AG04450 (cell line): ENCODE measurements at regions not wholly inside any gene's neighbourhood (a gene's known extent, or its start where the extent isn't known, plus 50 kb on each side); places are given as distances from the start of the nearest gene placed in this dataset.

Experiments used
- CTCF ChIA-PET: fragments of 300-600, 350-600 bp; formaldehyde crosslinking; extraction: SDS; loops from one replicate; lab custom pipeline; 2022; ENCODE audit warnings: antibody characterized with exemption, inconsistent platforms; lab: Charles Lee
- POLR2A ChIA-PET: fragments of 350-600 bp; formaldehyde crosslinking; extraction: SDS; loops from one replicate; lab custom pipeline; 2021; ENCODE audit warnings: antibody characterized with exemption, inconsistent platforms; lab: Yijun Ruan, JAX
- DNase-seq: peaks from one replicate; pipeline ENCODE4 v3.0.0-alpha.2; 2011; ENCODE audit warnings: low read depth, low spot score
- H3K27ac ChIP-seq: one replicate; pipeline ENCODE4 v1.5.1; 2012; ENCODE audit warnings: low read depth, low read length, control low read depth
- H3K27me3 ChIP-seq: one replicate; pipeline ENCODE4 v1.6.0; 2012; ENCODE audit warnings: low read length; ENCODE audit not compliant: control insufficient read depth, insufficient read depth
- H3K4me3 ChIP-seq: 2 replicates; pipeline ENCODE4 v1.5.1; 2011; ENCODE audit warnings: mild to moderate bottlenecking, low read depth, low read length, control low read depth
- H3K9me3 ChIP-seq: 2 replicates; pipeline ENCODE4 v1.5.1; 2012; ENCODE audit warnings: low read length; ENCODE audit not compliant: control insufficient read depth, insufficient read depth
- TF ChIP-seq, protein P1 (sequence below): IDR thresholded peaks from 2 replicates; pipeline ENCODE4 v1.5.1; 2011; ENCODE audit warnings: low read depth, low read length, control low read depth, inconsistent platforms

DNA sequence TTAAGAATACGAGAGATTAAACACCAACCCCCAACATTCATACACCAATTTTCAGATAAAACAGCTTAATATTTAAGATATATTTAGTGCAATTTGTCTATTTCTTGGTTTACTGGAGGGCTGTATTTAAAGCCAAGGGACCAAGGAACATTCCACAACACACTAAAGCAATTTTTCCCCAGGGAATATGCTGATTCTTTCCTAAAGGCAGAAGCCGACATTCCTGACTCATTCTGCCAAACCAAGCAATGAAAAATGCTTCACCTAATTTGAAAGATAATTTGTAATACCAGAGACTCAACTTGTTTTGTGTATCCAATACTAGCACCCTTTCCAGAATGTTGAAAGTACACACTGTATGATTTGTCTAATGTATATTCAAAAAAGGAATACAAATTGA lies 1267.6 kb upstream of the PIK3C3 start:
- ChIA-PET CTCF (no interaction called here), POLR2A (no interaction called here)
- Histone ChIP-seq H3K27ac (no peak overlapping the region), H3K4me3 (no peak overlapping the region), H3K27me3 (no peaks in the 10 kb centered on the region), H3K9me3 (no peaks in the 10 kb centered on the region)
- TF ChIP-seq, protein P1, sequence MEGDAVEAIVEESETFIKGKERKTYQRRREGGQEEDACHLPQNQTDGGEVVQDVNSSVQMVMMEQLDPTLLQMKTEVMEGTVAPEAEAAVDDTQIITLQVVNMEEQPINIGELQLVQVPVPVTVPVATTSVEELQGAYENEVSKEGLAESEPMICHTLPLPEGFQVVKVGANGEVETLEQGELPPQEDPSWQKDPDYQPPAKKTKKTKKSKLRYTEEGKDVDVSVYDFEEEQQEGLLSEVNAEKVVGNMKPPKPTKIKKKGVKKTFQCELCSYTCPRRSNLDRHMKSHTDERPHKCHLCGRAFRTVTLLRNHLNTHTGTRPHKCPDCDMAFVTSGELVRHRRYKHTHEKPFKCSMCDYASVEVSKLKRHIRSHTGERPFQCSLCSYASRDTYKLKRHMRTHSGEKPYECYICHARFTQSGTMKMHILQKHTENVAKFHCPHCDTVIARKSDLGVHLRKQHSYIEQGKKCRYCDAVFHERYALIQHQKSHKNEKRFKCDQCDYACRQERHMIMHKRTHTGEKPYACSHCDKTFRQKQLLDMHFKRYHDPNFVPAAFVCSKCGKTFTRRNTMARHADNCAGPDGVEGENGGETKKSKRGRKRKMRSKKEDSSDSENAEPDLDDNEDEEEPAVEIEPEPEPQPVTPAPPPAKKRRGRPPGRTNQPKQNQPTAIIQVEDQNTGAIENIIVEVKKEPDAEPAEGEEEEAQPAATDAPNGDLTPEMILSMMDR, result no peak
- DNase-seq, result no peak

DNA sequence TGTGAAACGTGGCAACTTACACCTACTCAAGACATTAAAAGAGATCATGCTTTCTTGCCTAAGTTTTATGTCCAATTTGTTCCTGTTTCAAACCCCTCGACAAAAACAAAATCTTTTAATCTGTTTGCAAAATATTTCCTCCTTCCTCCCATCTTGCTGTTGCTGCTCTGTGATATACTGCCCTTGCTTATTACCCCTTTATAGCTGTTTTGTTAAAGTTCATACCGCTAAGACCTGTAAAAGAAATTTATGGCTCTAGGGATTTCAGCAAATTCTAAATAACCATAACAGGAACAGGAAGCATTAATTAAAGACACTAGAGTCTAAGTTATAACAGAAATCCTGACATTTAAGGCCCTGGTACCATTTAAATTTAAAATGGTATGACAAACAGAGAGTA lies 1268.2 kb upstream of the PIK3C3 start:
- Histone ChIP-seq H3K27ac (no peak overlapping the region), H3K27me3 (no peaks in the 10 kb centered on the region), H3K4me3 (no peak overlapping the region), H3K9me3 (no peaks in the 10 kb centered on the region)
- no peak for DNase-seq
- CTCF ChIA-PET, result no interaction called here
- POLR2A ChIA-PET, result no interaction called here
- TF ChIP-seq, protein P1, result no peak

DNA sequence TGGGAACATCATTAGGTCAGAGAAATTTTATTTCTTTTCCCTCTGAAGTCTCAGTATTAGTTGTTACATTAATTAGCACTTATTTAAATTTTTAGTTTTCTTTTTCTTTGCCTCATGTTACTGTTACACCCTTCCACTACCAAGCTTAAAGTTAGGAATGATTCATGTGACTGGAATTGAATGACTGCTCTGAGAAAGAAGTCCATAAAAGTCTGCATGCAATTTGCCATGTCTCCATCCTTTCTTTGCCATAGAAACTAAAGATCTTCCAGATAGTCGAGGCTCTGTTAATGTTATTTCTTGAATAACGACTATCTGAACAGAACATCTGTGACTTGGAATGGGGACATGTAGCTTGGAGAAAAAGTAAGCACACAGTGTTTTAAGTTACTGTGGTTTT lies 1269.8 kb upstream of the PIK3C3 start:
- ChIA-PET CTCF (no interaction called here), POLR2A (no interaction called here)
- DNase-seq, result no peak
- Histone ChIP-seq H3K4me3 (no peak overlapping the region), H3K27ac (no peak overlapping the region), H3K27me3 (no peaks in the 10 kb centered on the region), H3K9me3 (no peaks in the 10 kb centered on the region)
- TF ChIP-seq, protein P1, result no peak

DNA sequence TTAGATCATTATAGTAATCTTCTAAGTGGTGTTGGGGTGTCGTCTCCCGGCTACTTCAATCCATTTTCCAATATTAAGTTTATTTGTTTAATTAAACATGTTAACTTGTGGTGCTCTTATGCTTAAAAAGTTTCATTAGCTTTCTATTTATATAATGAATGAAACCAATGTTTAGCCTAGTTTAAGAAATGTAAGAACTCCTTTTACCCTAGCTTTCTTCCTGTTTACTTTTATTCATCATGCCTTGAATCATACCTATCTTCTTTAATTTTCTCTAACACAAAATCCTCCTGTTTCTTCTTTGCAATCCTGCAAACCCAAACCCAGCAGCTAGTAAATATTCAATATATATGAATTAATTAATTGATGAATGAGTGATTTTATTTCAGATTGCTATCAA lies 1276.7 kb upstream of the PIK3C3 start:
- no peak for DNase-seq
- CTCF ChIA-PET, result no interaction called here
- POLR2A ChIA-PET, result no interaction called here
- no peaks in the 10 kb centered on the region for H3K27me3 ChIP-seq
- no peak overlapping the region for H3K4me3 ChIP-seq
- TF ChIP-seq, protein P1, result no peak
- H3K9me3 ChIP-seq, result no peaks in the 10 kb centered on the region
- H3K27ac ChIP-seq, result no peak overlapping the region

DNA sequence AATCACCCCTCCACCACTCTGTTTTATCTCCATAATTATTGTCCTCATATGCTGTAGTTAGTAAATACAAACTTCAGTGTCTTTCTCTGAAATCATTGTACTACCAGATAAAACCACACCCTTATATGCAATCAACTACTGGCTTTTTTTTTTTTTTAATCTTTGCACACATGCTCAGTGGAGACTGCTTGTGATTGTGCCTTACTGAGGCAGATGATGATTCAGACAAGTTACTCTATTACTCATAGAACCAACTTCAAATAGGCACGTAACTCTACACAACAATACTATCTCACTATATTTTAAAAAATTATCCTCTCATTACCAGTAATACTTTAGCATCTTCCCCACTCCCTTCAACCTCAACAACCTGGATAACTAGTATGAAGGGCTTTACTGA lies 1278.4 kb upstream of the PIK3C3 start:
- no peak for DNase-seq
- no peaks in the 10 kb centered on the region for H3K9me3 ChIP-seq
- H3K27me3 ChIP-seq, result no peaks in the 10 kb centered on the region
- H3K4me3 ChIP-seq, result no peak overlapping the region
- ChIA-PET CTCF (no interaction called here), POLR2A (no interaction called here)
- TF ChIP-seq, protein P1, result no peak
- no peak overlapping the region for H3K27ac ChIP-seq
